ENCODE measurements at regions not wholly inside any gene's neighbourhood (a gene's known extent, or its start where the extent isn't known, plus 50 kb on each side); places are given as distances from the start of the nearest gene placed in this dataset.

GRCh38 chr1:56019472-56019871, 559.9 kb downstream of the PLPP3 start:
- DNase-seq: no peak

GRCh38 chr1:56017336-56017735, 562.0 kb downstream of the PLPP3 start:
- no peak for DNase-seq

DNA sequence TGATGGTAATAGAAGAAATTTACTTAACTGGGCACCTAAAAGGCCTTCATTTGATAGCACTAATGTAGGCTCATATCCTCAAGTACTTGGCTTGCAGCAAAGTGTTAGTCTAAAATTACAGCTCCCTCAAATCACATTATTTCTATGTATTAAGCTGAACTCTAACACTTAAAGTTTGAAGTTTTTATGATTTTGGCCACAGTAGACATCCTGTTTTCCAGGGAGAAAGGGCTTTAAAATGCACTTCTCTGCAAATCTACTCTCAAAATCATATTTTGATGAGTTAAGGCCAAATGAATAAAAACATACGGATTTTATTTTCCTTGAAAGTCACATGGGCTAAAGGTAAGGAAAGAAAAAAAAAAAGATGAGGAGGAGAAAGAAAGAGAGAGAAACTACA, 575.5 kb downstream of the PLPP3 start:
- no peak for DNase-seq

GRCh38 chr1:56002231-56002630, 577.1 kb downstream of the PLPP3 start:
- no peak for DNase-seq

DNA sequence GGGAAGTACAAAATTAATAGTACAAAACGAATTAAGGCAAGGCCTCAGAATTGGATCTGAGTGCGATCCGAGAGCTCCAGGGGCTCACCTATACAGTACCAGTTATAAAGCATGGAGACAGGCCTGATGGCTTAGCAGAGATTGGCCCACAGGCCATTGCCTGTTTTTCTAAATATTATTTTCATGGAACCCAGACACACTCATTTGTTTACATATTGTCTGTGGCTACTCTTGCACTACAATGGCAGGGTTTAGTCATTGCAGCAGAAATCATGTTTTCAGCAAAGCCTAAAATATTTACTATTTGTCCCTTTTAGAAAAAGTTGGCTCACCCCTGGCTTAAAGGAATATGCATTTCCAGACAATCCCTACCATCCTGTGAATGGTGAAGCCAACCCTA, 578.9 kb downstream of the PLPP3 start:
- no peak for DNase-seq

DNA sequence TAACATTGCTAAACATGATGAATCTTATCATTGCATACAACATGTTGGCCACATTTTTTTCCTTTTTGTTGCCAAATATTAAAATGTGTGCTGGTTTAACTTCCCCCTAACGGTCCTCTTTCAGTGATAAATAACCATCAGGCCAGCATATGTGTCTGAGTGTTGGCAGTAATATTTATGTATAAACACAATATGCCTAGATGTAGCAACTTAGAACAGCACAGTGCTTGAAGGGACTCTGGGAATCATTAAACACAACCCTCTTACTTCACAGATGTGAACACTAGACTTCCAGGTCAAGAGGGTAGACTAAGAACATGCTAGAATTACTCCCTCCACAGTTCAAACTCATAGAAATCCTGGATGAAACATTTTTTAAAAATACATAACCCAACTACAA, 581.8 kb downstream of the PLPP3 start:
- DNase-seq: no peak

DNA sequence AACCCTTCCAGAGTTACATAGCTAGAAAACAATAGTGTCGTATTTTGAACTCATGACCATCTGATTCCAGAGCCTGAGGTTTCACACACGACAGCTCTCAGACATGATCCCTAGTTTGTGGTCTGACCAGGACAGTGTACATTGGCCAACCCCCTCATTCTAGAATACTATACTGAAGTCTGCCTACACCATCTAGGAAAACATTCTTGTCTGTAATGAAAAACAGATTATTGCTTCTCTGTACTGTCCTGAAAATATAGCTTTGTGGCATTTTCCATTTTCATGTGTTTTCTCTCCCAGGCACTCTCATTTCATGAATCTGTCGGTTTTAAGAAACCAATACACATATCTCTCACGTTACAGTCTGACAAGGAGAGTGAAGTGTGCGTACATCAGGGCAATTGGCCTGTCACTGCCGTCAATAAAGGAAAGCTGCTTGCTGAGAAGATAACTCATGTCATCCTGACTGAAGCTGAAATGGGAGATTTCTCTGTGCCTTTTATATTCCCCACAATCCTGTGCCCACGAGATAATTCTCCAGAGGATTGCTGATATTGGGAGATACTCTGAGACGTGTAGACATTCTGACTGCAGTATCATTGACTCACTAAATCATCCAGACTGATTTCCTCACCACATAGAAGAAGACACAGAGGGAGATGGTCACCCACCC, 585.6 kb downstream of the PLPP3 start:
- DNase-seq: no peak

- no peak for DNase-seq
These were observed 589.4 kb downstream of the PLPP3 start for GRCh38 chr1:55990007-55990406.

GRCh38 chr1:55988963-55989452, 590.4 kb downstream of the PLPP3 start:
- no peak for DNase-seq

DNA sequence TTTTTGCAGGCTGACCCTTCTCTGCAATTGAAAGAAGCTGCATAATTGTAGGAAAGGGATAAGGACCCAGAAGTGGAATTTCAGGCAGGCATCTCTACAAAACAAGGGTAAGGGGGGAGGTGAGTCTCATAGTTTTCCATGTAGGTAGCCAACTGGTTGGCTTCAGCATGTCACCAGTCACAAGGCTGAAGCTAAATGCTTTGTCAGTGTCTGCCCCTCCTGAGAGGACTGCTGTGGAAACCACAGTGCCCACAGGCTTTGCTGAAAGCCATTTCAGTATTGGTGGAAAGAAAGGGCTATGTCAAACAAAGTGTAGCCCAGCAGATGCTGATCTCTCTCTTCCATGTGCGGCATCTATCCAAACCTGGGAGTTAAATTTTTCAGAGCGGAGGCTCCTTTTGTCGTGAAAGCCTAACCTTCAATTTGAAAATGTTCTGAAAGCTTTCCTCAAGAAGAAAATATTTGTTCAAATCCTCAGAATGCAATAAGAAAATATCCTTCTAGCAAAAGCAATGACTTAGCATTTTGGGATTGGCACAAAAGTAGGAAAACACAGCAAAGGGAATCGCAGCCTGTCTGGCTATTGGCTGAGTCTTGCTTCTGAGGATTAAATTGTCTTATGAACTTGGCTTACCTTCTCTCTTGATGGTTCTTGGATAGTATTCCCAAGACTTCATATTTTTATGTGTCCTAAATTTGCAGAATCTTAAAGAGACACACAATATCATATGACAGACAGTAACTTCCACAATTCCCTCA, 591.7 kb downstream of the PLPP3 start:
- no peak for DNase-seq

DNA sequence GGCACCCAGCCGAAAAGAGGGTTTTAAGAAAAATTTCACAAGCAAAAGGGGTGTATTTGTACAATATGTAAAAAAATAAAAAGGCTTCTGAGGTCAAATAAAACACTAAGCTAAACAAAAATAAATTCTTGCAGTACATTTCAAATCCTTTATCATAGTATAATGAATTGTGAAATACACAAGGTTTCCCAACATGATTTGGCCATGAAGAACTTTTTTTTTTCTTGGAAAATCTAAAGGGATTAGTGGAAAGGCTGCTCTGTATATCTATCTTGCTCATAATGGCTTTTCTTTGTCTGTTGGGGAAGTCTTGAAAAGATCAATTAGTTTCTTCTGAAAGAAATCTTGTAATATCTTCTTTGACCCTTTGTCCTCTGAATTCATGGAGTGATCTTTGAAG, 593.4 kb downstream of the PLPP3 start:
- no peak for DNase-seq

GRCh38 chr1:55981010-55981650, 598.2 kb downstream of the PLPP3 start:
- no peak for DNase-seq

- no peak for DNase-seq
These were observed 598.8 kb downstream of the PLPP3 start for GRCh38 chr1:55980582-55980981.

GRCh38 chr1:55974714-55975441, 604.5 kb downstream of the PLPP3 start:
- DNase-seq: no peak

- no peak for DNase-seq
These were observed 608.7 kb downstream of the PLPP3 start for GRCh38 chr1:55970526-55971110.

DNA sequence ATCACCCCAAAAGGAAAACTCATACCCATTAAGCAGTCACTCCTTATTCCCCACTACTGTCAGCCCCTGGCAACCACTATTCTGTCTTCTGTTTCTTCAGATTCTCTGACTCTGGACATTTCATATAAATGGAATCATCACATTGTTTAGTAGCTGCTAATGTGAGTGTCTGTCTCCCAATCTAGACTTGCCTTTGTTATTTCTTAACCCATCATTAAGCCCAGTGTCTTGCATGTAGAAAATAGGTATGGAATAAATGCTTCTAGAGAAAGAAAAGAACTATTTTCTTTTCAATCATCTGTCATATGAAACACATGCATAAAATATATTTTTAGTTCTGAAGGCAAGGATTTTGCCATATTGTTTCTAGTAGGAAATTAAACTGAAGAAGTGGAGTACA, 610.0 kb downstream of the PLPP3 start:
- DNase-seq: no peak

DNA sequence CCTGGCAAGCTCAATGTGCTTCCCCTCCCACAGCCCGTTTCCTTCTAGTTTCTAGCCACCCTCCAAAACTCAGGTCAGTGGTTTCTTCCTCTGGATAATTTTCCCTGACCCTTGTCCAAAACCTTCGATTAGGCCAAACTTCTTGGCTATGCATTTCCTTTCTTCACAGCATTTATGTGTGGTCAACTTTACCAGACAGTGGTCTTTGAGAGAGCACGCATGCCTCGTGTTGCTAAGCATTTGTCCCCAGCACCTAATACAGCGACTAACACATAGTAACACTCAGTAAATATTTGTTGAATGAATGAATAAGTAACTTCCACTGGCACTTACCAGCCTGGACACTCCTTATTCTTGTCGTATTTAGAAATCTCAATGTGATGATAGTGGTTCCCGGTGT, 610.7 kb downstream of the PLPP3 start:
- no peak for DNase-seq

DNA sequence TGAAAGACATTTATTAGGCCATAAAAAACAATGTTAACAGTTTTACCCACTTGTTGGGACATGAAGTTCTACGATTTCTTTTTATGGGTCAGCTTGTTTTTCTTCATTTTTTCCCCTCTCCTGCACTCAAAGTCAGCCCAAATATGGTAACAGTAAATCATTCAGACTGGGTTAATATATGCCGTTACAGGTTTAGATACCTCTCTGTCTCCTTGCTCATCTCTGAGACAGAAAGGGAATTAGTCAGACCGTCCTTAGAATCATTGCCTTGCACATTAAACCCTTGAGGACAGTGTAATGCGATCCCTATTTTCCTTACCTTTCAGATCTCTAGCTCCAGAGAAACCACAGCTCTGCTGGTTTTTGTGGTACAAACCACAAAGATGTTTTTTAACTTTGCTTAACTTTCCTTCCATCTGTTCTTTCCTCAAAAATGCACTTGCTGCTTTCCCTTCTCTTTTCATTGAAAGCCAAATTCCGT, 613.3 kb downstream of the PLPP3 start:
- DNase-seq: no peak

GRCh38 chr1:55962472-55962871, 616.9 kb downstream of the PLPP3 start:
- DNase-seq: no peak

DNA sequence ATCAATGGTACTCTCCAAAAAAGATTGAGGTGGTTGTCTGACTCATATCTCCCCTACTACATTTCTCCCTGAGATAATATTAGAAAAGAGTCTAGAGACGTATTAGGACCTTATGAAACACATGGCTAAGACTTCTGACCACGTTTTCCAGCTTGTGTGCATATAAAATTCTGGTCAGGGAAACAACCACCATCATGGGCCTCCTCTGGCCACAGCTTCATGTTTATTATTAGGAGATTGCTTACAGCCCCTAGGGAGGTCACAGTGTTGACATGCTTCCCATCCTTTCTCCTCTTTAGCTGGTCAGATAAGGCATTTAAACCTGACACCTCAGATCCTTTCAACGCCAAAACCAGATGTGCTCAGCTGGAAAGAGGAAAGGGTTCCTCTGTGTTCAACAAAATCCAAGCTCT, 620.2 kb downstream of the PLPP3 start:
- DNase-seq: no peak

DNA sequence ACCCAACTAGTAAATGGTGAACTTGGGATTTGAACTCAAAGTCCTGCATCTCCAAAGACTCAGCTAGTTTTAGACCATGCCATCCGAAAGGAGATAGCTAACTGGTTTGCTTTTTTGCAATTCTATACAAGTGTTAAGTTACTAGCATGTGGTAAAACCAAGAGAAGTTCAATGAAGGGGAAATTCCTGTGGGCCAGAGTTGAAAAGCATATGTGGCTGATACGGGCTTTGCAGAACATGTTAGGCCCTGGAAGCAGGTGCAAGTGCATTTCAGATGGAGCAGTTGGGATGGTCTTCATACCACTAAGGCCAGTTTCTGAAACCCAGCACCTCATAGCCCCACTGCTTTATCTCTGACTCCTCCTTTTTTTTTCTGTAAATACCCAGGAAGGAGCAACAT, 620.9 kb downstream of the PLPP3 start:
- DNase-seq: no peak

GRCh38 chr1:55957276-55957675, 622.1 kb downstream of the PLPP3 start:
- DNase-seq: no peak

Measured in NCI-H510A (cell line).